ENCODE measurements at regions not wholly inside any gene's neighbourhood (a gene's known extent, or its start where the extent isn't known, plus 50 kb on each side); places are given as distances from the start of the nearest gene placed in this dataset.
"Not testable (repeated sequence)": the region's sequence is repeated elsewhere in the genome, so short reads cannot be mapped to it uniquely, and the experiment has no call there.

DNA sequence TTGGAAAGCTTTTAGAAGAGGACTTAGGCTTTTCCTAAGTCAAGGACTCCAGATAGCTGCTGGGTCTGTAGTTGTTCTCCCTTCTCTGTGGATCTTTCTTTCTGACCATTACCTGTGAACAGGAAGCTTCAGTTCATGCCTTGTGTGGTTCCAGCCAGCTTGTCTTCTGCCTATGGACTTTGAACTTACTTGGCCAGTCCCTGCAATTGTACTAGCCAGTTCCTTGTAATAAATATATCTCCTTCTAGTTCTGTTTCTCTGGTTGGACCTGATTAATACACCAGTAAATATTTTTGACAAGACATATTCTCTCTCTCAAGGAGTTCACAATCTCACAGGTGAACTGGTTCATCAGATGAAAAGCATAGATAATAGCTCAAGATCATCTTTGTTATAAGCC is 341.3 kb upstream of the DPPA4 start:
- DNase-seq, result no peak

DNA sequence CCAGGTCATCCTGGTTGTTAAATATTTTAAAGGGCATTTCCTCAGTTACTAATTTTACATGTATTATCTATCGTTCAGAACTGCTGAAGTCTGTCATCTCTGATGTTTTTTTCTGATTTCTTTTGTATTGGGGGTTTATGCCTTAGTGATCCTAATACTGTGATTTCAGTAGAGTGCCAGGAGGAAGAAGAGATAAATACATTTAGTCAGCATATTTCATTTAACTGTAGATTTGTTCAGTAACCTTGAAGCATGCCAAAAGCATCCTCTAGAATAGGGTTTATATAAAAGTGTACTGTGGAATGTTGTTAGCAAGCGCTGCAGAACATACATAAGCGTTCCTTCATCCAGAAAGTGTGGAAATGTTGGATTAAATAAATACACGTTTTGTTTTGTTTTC is 342.3 kb upstream of the DPPA4 start:
- no peak for DNase-seq

DNA sequence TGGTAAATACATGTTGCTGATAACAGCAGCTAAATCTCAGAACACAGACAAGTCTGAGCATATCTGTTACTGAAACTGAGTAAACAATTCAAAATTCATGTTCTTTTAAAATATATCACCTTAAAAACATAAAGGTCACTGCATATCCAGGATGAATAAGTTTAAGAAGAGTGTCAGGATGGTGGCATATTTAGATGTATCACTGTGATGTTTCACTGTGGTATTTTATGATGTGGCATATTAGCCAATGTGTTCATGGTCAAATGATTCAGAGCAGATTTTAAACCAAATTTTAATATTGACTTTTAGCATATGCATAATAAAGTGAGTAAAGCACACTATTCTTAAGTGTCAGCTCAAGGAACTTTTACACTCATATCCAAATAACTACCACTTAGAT is 346.4 kb upstream of the DPPA4 start:
- DNase-seq, result no peak

GRCh38 chr3:109685084-109686079 is 348.0 kb upstream of the DPPA4 start:
- no peak for DNase-seq

DNA sequence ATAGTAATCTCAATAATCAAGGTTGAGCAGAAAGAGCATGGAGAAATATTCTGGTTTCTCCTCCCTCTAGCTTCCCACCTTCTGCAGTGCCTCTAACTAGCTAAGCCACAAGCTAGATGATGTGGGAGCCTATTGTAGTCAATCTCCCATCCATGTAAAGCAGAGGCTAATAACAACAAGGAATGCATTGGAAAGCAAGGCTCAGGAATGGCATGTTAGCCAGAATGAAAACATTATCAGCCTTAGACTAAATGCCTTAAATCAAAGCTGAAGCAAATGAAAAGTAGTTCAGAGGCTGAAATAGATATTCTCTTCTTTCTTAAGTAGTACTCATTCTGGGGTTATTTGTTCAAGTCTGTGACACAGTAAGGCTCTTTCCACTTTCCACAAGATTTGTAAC is 350.3 kb upstream of the DPPA4 start:
- DNase-seq, result no peak

GRCh38 chr3:109696932-109697331 is 359.6 kb upstream of the DPPA4 start:
- DNase-seq, result no peak

GRCh38 chr3:109702252-109702651 is 364.9 kb upstream of the DPPA4 start:
- no peak for DNase-seq

GRCh38 chr3:109702976-109703375 is 365.6 kb upstream of the DPPA4 start:
- DNase-seq, result no peak

GRCh38 chr3:109705133-109705532 is 367.8 kb upstream of the DPPA4 start:
- not testable (repeated sequence) for DNase-seq

GRCh38 chr3:109707617-109708016 is 370.3 kb upstream of the DPPA4 start:
- DNase-seq, result no peak

DNA sequence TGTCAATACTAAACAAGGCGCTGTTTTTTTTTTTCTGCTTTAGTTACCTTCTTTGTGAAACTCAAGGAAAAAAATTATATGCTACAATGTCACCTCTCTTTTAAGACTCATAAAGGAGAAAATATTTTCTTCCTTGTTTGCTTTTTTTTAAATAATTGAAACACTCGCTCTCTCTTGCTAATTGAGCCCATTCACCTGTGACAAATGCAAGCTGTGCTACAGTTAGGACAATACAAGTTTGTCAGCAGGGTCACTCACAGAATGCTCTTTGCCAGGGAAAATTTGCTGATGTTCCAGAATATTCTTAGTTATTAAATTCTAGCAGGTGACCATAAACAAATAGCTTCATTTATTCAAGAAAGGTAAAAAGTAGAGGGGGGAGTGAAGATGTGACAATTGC is 375.9 kb upstream of the DPPA4 start:
- no peak for DNase-seq

DNA sequence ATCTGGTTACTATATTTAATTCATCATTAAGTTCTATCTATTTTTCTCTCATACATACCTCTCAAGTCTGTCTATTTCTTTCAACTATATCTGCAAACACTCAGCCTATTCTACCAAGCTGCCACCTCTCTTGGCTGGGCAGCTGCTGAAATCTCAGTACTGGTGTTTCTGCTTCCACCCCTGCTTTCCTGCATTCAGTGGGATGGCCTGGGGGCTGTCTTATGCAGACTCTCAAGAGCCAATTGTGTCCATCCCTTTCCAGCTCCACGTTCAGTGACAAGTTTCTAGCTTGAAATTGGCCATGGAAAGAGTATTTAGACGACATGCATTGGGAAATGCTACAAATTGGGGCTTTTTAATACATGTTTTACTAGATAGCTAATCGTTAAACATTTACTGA is 378.4 kb upstream of the DPPA4 start:
- DNase-seq, result no peak

- DNase-seq, result no peak
Observed at GRCh38 chr3:109718850-109719249, 381.5 kb upstream of the DPPA4 start.

DNA sequence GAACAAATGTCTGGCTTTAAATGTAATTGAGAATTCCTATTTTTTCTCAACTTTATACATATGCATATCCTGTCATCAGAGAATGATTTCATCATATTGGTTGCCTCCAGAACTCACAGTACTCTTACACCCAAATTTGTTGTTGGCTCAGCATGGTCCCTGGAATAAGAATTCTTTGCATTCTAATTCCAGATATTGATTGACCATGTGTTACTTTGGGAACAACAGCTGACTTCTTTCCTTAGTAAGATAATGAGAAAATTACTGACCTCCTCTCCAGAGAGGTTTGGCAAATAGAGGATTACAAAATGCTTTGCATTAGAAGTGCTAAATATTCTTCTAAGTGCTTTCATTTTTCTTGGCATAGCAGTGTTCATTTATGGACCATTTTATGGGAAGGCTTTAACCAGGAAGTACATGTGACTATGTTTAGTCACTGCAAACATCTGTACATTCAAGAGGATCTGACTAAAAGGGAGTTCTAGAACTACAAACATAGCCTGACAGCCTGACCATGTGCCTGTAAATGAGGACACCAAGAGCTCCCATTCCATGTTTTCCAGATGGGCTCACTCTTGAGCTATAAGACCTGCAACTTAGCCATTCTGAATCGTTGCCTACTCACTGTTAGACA is 391.6 kb upstream of the DPPA4 start:
- no peak for DNase-seq

DNA sequence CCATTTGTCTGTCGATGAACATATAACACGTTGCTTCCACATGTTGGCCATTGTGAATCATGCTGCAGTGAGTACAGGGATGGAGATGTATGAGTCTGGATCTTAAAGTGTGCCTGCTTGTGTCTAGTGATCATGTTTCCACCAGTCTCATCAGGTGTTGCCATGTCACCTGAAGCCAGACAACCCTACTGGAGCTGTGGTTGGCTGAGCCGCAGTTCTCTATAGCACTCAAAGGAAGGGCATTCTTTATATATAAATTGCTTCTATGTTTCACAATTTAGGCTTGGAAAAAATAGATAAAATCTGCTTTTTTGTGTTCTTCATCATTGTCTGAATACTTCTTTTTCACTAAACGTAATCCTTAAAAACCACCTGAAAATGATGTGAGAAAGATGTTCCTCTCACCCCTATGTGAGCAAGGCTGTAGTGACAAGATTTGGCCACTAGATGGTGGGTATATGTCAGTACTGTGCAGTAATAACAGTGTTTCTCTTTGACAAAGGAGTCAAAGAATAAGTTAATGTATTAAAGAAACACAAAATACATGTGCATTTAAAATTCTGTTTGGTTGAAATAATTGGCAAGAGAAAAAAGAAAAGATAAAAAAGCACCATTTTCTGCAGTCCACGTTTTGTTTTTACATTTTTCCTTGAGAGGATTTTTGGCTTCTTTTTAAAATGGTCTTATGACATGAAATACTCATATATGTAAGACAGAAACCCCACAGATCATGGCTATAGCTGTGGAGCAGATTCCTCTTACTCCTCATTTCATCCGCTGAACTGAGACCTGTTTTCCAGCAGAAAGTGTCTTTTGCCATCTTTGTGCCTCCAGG is 394.5 kb upstream of the DPPA4 start:
- DNase-seq, result peak; percentile 23

DNA sequence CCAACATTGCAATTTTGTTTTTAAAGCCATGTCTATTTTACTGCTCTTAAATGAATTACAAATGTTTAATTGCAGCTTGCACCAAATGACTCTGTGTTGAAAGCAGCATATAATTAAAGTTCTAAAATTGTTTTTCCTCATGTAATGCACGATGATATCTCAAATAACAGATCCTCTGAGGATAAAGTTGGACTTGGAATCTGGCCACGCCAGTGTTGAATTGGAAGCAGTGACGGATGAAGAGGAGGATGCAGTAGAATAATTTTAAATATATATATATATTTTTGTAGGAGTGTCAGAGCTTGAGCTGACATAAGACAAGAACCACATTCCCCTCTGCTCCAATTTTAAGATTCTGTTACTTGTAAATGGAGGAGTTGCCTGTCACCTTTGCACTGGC is 406.6 kb upstream of the DPPA4 start:
- no peak for DNase-seq

DNA sequence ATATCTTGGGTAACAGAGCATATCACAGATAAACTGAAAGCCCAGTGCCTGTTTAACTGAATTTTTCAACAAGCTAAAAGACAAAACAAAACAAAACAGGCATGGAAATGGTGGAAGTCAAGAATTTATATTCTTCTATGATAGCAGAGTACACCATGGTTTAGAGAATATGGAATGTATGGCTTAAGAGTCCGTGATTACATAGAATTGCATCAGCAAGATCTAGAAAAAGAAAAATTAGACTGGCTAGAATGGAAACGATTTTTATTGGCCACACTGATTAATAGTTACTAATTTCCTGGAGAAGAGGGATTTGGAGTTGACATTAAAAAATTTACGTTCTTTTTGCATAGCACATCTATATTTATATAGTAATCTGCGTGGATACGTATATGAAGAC is 435.2 kb upstream of the DPPA4 start:
- no peak for DNase-seq

- DNase-seq, result no peak
Observed at GRCh38 chr3:109774108-109774507, 436.8 kb upstream of the DPPA4 start.

DNA sequence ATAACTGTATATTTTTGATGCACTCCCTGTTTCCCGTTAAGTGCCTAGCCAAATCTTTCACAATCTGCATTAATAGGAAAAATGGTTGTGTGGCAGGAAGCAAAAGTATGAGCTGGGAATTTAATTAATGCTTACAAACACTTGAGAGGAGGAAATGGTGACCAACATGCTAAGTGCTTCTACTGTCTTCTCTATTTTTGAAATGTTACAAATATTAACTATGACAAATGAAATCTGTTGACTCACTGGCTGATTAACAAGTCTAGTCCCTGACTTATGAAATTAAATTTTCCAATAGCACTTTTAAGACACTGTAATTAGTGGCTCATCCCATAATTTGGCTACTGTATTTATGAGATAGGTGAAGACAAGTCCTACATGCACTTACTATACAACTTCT is 446.9 kb upstream of the DPPA4 start:
- DNase-seq, result no peak

DNA sequence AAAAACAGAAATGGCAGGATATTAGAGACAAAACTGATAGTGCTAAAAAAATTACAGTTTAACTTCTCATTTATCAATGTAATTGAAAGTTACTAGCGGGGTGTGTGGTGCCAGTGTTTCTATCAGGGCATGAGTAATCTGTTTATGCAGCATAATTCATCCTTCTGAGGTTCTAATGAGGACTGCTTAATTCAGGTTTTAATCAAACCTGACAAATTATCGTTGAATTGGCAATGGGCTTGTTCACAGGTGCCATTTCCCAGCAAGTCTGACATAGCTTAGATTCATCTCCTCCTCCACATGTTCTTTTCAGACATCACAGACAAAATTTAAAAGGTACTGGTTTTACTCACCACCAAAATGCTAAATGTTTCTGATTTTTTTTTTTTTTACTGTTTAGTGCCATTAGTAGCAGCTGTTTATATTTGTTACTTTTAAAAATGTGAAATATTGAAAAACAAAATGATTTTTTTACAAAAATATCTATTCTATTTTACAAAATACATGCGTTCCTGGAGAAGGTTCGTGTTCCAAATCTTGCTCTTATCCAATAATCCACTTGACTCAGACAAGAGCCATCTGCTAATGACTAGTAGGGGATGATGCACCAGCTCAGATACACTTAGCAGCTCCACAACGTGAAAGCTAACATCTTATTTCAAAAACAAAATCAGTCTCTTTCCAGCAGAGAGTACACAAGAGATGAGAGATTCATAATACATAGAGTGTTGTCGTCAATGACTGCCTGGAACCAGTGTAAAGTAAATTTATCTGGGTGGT is 447.7 kb upstream of the DPPA4 start:
- DNase-seq, result no peak

GRCh38 chr3:109803274-109803673 is 465.9 kb upstream of the DPPA4 start:
- DNase-seq, result no peak

DNA sequence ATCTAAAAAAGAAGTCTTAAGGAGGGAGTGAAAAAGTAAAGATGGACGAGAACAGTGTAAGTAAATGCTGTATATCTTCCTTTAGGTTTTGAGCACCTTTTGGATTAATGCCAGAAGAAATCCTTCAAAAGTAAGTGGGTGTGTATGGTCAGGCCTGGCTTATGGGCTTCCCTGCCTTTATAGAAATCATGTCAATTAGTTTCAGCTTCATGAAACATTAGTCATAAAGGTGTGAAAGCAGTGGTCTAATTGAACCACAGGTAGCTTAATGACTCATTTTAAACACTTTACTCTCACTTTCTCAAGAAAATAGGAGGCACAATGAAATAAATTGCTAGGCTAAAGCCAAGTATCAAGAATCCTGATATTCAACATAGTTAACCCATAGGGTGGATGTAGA is 467.4 kb upstream of the DPPA4 start:
- no peak for DNase-seq

DNA sequence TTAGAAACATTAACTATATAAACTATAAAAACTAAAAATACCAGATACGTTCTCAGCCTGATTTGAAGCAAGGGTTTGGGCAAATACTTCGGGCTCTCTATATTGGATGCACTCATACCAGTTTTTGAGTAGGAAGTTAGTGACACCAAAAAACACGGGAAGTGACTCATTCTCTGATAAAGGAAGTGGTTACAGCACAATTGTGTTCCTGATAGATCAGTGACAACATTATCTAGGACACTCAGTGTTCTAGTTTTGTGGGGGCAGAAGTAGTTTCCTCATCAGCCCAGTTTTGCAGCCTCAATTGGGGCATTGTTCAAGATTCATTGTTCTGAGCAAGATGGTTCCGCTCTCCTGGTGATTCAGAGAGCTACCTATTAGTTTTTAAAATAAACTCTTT is 469.6 kb upstream of the DPPA4 start:
- peak; percentile 26 for DNase-seq
